Mesenchymal stem cell (in vitro differentiated cells and primary cell): ENCODE measurements at regions not wholly inside any gene's neighbourhood (a gene's known extent, or its start where the extent isn't known, plus 50 kb on each side); places are given as distances from the start of the nearest gene placed in this dataset.

Source experiments
- DNase-seq: peaks from one replicate; pipeline ENCODE4 v3.0.0-alpha.2; 2013
- H2AFZ ChIP-seq: one replicate; pipeline ENCODE4 v1.6.1; 2013; ENCODE audit warnings: low read depth, mild to moderate bottlenecking, control low read depth, inconsistent platforms, low read length, moderate library complexity
- H2AK5ac ChIP-seq: 2 replicates; pipeline ENCODE4 v1.6.1; 2013; ENCODE audit warnings: low read length, moderate library complexity, mild to moderate bottlenecking, inconsistent platforms; ENCODE audit not compliant: severe bottlenecking
- H2BK120ac ChIP-seq: one replicate; pipeline ENCODE4 v1.6.1; 2013; ENCODE audit warnings: low read depth, mild to moderate bottlenecking, inconsistent platforms, low read length, moderate library complexity
- H2BK12ac ChIP-seq, 2 experiments: one replicate each; pipeline ENCODE4 v1.6.1; 2013; ENCODE audit warnings: inconsistent platforms in 2 of 2, low read length in 2 of 2, mild to moderate bottlenecking in 2 of 2, moderate library complexity in 2 of 2, control low read depth in 1 of 2
- H2BK15ac ChIP-seq: one replicate; pipeline ENCODE4 v1.6.1; 2013; ENCODE audit warnings: mild to moderate bottlenecking, low read depth, inconsistent platforms; ENCODE audit not compliant: poor library complexity, severe bottlenecking
- H2BK5ac ChIP-seq: 2 replicates; pipeline ENCODE4 v1.6.1; 2013; ENCODE audit warnings: low read depth, mild to moderate bottlenecking, low read length, control low read depth, inconsistent platforms; ENCODE audit not compliant: poor library complexity, severe bottlenecking
- H3K14ac ChIP-seq, 2 experiments: one replicate each; pipeline ENCODE4 v1.6.1; 2013; ENCODE audit warnings: inconsistent platforms in 2 of 2, low read length in 2 of 2, control low read depth in 1 of 2, mild to moderate bottlenecking in 1 of 2, moderate library complexity in 1 of 2
- H3K18ac ChIP-seq, 2 experiments: one replicate each; pipeline ENCODE4 v1.6.1; 2013; ENCODE audit warnings: inconsistent platforms in 2 of 2, low read length in 2 of 2, control low read depth in 1 of 2, low read depth in 1 of 2, mild to moderate bottlenecking in 1 of 2
- H3K23ac ChIP-seq, 2 experiments: one replicate each; pipeline ENCODE4 v1.6.1; 2013; ENCODE audit warnings: inconsistent platforms in 2 of 2, low read length in 2 of 2, mild to moderate bottlenecking in 2 of 2, moderate library complexity in 2 of 2, control low read depth in 1 of 2
- H3K27ac ChIP-seq: 2 replicates; pipeline ENCODE4 v1.5.1; 2013; ENCODE audit warnings: mild to moderate bottlenecking, moderate library complexity, low read length, control low read depth, inconsistent platforms; ENCODE audit not compliant: poor library complexity, severe bottlenecking
- H3K27me3 ChIP-seq, 2 experiments: 2 replicates each; pipeline versions ENCODE4 v1.6.1 to v1.7.0; 2013; ENCODE audit warnings: low read length in 2 of 2, mild to moderate bottlenecking in 2 of 2, moderate library complexity in 2 of 2, control low read depth in 1 of 2, inconsistent platforms in 1 of 2; ENCODE audit not compliant: control insufficient read depth in 1 of 2, insufficient read depth in 1 of 2
- H3K36me3 ChIP-seq, 2 experiments: 2 replicates each; pipeline versions ENCODE4 v1.6.1 to v1.7.0; 2013; ENCODE audit warnings: low read length in 2 of 2, control low read depth in 1 of 2, inconsistent platforms in 1 of 2, low read depth in 1 of 2, mild to moderate bottlenecking in 1 of 2; ENCODE audit not compliant: insufficient read depth in 2 of 2, control insufficient read depth in 1 of 2
- H3K4ac ChIP-seq, 2 experiments: one replicate each; pipeline ENCODE4 v1.6.1; 2013; ENCODE audit warnings: inconsistent platforms in 2 of 2, low read length in 2 of 2, mild to moderate bottlenecking in 2 of 2, moderate library complexity in 2 of 2, control low read depth in 1 of 2, low read depth in 1 of 2
- H3K4me1 ChIP-seq: 2 replicates; pipeline ENCODE4 v1.6.1; 2013; ENCODE audit warnings: low read depth, low read length, control low read depth; ENCODE audit not compliant: control insufficient read depth, insufficient read depth
- H3K4me2 ChIP-seq: 2 replicates; pipeline ENCODE4 v1.6.1; 2013; ENCODE audit warnings: low read length, mild to moderate bottlenecking, inconsistent platforms; ENCODE audit not compliant: poor library complexity, severe bottlenecking
- H3K4me3 ChIP-seq, 2 experiments: 2 replicates each; pipeline versions ENCODE4 v1.5.1 to v1.7.0; 2013; ENCODE audit warnings: low read length in 2 of 2, mild to moderate bottlenecking in 2 of 2, control low read depth in 1 of 2, low read depth in 1 of 2; ENCODE audit not compliant: insufficient read depth in 1 of 2
- H3K79me1 ChIP-seq: replicated peaks from 2 replicates; pipeline ENCODE4 v1.6.1; 2013; ENCODE audit warnings: mild to moderate bottlenecking, control low read depth, low read length, inconsistent platforms; ENCODE audit not compliant: poor library complexity, severe bottlenecking
- H3K9ac ChIP-seq: 2 replicates; pipeline ENCODE4 v1.7.0; 2013; ENCODE audit warnings: mild to moderate bottlenecking, low read length, moderate library complexity
- H3K9me3 ChIP-seq: 2 replicates; pipeline ENCODE4 v1.7.0; 2013; ENCODE audit warnings: mild to moderate bottlenecking, low read length; ENCODE audit not compliant: control insufficient read depth
- H4K8ac ChIP-seq: one replicate; pipeline ENCODE4 v1.6.1; 2013; ENCODE audit warnings: inconsistent platforms, mild to moderate bottlenecking, low read length, moderate library complexity
- H4K91ac ChIP-seq: one replicate; pipeline ENCODE4 v1.6.1; 2013; ENCODE audit warnings: mild to moderate bottlenecking, low read length, inconsistent platforms
- WGBS: methylation state at CpG from one replicate; pipeline ENCODE4 v1.1.7; 2013; ENCODE audit warnings: mixed read lengths; 5-methylcytosine and 5-hydroxymethylcytosine counted together

DNA sequence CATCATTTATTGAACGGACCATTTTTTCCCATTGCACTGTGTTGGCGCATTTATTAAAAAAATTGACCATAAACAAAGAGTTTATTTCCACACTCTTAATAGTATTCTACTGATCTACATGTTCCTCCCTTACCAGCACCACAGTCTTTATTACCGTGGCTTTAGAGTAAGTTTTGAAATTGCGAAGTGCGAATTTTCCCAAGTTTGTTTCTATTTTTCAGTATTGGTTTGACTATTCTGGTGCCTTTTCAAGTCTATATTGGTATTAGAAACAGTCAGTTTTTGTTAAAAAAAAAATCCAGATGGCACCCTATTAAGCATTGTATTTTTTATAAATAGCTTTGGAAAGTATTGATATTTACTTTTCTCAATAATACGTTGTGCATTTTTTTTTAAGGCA is 795.1 kb upstream of the HS6ST1 start:
- H3K79me1 ChIP-seq = no peaks in the 10 kb centered on the region
- no peak overlapping the region for H2BK5ac ChIP-seq
- DNase-seq = no peak
- no peaks in the 10 kb centered on the region for H3K27me3 ChIP-seq
- H3K4me3 ChIP-seq = no peak overlapping the region
- no peak overlapping the region for H3K9ac ChIP-seq
- H3K36me3 ChIP-seq = no peaks in the 10 kb centered on the region
- H3K4me2 ChIP-seq = no peak overlapping the region
- H2AFZ ChIP-seq = no peak overlapping the region
- over 99% methylated on average over 3 of the region's 6 CpGs for WGBS
- H3K27ac ChIP-seq = no peak overlapping the region
- no peaks in the 10 kb centered on the region for H3K9me3 ChIP-seq
- no peak overlapping the region for H3K18ac ChIP-seq
- H2AK5ac ChIP-seq = no peak overlapping the region
- no peak overlapping the region for H3K4ac ChIP-seq
- H4K8ac ChIP-seq = no peak overlapping the region
- no peaks in the 10 kb centered on the region for H3K4me1 ChIP-seq
- H2BK12ac ChIP-seq = no peak overlapping the region
- no peak overlapping the region for H3K14ac ChIP-seq
- H2BK15ac ChIP-seq = no peak overlapping the region
- H3K23ac ChIP-seq = no peak overlapping the region
- no peak overlapping the region for H4K91ac ChIP-seq
- H2BK120ac ChIP-seq = no peak overlapping the region

DNA sequence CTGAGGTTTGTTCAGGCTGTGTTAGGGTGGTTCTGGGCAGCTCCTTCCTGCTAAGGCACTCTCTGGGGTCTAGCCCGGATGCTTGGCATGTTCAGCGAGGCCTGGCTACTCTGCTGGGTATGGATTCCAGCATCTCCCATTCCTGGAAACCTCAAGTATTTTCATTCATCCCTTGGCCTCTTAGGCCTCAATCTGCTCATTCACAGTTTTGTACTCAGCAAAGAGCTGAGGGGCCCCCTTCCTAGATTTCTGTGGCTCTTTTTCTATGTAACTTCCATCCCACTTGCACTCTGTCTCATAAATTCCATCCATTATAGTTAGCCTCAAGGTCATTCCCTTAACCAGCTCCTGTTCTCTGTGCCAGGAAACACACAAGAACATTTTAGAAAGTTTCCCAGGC is 798.8 kb upstream of the HS6ST1 start:
- H2BK120ac ChIP-seq = no peak overlapping the region
- H4K8ac ChIP-seq = no peak overlapping the region
- H3K14ac ChIP-seq = no peak overlapping the region
- H3K4me3 ChIP-seq = no peak overlapping the region
- H3K9me3 ChIP-seq = no peaks in the 10 kb centered on the region
- H2BK15ac ChIP-seq = no peak overlapping the region
- H3K27ac ChIP-seq = no peak overlapping the region
- DNase-seq = peak; percentile 39
- H3K18ac ChIP-seq = no peak overlapping the region
- H3K79me1 ChIP-seq = no peaks in the 10 kb centered on the region
- H2BK12ac ChIP-seq = no peak overlapping the region
- H2AFZ ChIP-seq = no peak overlapping the region
- H3K27me3 ChIP-seq = no peaks in the 10 kb centered on the region
- H2AK5ac ChIP-seq = no peak overlapping the region
- no peak overlapping the region for H3K23ac ChIP-seq
- H3K9ac ChIP-seq = no peak overlapping the region
- 96% methylated on average over 2 of the region's 2 CpGs for WGBS
- H4K91ac ChIP-seq = no peak overlapping the region
- no peaks in the 10 kb centered on the region for H3K4me1 ChIP-seq
- no peaks in the 10 kb centered on the region for H3K36me3 ChIP-seq
- H2BK5ac ChIP-seq = no peak overlapping the region
- H3K4me2 ChIP-seq = no peak overlapping the region
- no peak overlapping the region for H3K4ac ChIP-seq

DNA sequence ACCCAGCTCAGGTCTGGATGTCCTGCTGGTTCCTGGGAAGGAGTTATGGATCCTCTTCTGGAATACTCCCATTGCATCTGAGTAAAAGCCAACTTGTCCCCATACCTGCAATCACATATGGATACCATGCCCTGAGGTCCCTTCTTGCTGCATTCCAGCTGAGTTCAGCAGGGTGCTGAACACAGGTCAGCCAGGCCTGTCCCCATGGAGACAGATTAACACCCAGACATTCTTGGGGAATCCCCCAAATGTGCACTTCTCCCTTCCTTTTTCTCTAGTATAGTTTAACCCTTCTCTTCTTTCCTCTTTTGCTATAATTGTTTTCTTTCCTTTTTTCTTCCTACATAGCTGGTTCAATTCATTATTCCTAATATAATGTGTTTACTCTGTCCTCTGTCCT is 799.6 kb upstream of the HS6ST1 start:
- Histone ChIP-seq H4K91ac (peak overlapping the region; percentile 68), H3K4me2 (no peak overlapping the region), H2BK12ac (no peak overlapping the region), H2BK120ac (no peak overlapping the region), H4K8ac (no peak overlapping the region), H2BK5ac (no peak overlapping the region), H3K9ac (no peak overlapping the region), H3K27me3 (no peaks in the 10 kb centered on the region), H3K36me3 (no peaks in the 10 kb centered on the region), H3K9me3 (no peaks in the 10 kb centered on the region), H2AFZ (no peak overlapping the region), H2BK15ac (no peak overlapping the region), H2AK5ac (no peak overlapping the region), H3K18ac (no peak overlapping the region), H3K4me3 (no peak overlapping the region), H3K27ac (no peak overlapping the region), H3K4ac (no peak overlapping the region), H3K4me1 (no peaks in the 10 kb centered on the region), H3K23ac (no peak overlapping the region), H3K14ac (peak overlapping the region in 1 of 2 experiments; percentile 71), H3K79me1 (no peaks in the 10 kb centered on the region)
- DNase-seq = no peak

DNA sequence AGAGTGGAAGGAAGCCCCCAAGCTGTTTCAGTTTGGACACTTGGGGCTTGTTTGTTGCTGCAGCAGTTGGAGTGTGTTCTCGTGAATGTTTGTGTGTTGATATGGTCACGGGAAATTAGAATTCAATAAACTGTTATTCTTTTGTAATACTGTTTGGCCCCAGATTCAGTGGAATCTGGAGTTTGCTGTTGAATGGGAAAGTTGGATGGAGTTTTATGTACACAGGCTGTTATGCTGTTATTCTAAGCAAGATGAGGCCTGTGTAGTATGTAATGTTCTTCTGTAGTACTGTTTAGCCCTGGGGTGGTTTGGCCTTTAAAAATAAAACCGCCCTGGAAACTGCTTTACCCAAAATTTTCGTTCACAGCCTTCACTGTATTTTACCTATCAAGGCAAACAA is 810.4 kb upstream of the HS6ST1 start:
- Histone ChIP-seq H3K4me1 (no peaks in the 10 kb centered on the region), H3K9me3 (no peaks in the 10 kb centered on the region), H3K23ac (no peak overlapping the region), H3K27ac (no peak overlapping the region), H4K8ac (no peak overlapping the region), H4K91ac (no peak overlapping the region), H3K9ac (no peak overlapping the region), H3K4me2 (no peak overlapping the region), H3K4ac (no peak overlapping the region), H3K4me3 (no peak overlapping the region), H3K36me3 (no peaks in the 10 kb centered on the region), H3K27me3 (no peaks in the 10 kb centered on the region), H2AK5ac (no peak overlapping the region), H2BK120ac (no peak overlapping the region), H3K79me1 (no peaks in the 10 kb centered on the region), H2AFZ (no peak overlapping the region), H2BK15ac (no peak overlapping the region), H2BK12ac (no peak overlapping the region), H3K14ac (no peak overlapping the region), H2BK5ac (no peak overlapping the region), H3K18ac (no peak overlapping the region)
- no peak for DNase-seq
- WGBS = 92% methylated on average over 2 of the region's 4 CpGs
